NCI-H510A treated with DMSO at 0.1 percent for 48 hours (cell line): ENCODE measurements at regions not wholly inside any gene's neighbourhood (a gene's known extent, or its start where the extent isn't known, plus 50 kb on each side); places are given as distances from the start of the nearest gene placed in this dataset.
"Not testable (repeated sequence)": the region's sequence is repeated elsewhere in the genome, so short reads cannot be mapped to it uniquely, and the experiment has no call there.

ENCODE experiments used
- DNase-seq: peaks from one replicate; lab custom pipeline; 2025; lab: John Stamatoyannopoulos, UW

DNA sequence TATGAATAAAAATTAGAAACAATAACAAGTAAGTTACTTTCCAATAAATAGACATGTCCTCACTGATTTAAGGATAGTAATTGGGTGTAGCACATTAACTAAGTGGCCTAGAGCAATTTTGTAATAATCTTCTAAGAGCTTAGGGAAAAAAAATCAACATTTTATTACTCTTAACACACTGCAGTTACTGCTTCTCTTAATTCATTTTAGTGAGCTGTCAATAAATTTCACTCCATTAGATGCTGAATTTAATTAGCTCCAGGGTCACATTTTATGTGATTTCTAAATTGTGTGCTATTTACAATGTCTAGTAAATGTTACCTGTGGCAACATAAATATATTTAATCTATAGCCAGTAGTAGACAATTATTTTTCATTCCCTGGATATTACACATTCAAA lies 612.0 kb downstream of the C4orf33 start:
- DNase-seq: no peak

DNA sequence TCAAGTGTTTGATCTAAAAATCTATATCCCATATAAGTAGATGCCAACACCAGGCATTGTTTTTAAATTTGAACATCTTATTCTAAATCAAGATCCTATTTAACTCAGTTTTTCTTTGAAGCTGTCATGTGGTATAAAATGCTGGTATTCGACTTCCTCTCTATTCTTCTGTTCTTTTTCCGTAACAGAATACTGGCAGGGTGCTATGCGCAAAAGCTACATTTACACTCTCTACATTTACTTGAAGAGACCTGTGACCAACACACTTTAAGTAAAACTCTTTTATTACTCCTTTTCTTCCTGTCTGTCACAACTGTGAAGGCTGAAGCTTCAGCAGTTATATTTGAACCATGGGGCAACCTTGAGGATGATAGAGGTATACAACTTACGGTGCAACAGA lies 612.8 kb downstream of the C4orf33 start:
- no peak for DNase-seq

DNA sequence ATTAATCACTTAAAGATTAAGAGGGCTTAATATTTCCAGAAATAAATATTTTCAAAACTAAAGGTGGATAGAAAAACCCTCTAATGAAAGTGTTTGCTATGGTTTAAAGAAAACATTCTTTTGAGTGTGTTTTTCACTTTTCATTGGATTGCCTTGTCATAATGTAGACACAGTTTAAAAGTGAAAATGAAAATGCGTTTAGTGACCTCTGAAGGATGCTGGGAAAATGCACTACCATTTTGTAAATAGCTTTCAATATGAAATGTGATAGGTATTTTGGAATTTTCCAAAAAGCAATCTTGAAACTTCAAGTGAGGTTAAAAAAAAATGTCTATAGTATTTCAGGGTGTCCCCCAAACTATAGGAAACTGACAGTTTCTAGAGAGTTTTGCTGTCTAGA lies 642.2 kb downstream of the C4orf33 start:
- DNase-seq: no peak

DNA sequence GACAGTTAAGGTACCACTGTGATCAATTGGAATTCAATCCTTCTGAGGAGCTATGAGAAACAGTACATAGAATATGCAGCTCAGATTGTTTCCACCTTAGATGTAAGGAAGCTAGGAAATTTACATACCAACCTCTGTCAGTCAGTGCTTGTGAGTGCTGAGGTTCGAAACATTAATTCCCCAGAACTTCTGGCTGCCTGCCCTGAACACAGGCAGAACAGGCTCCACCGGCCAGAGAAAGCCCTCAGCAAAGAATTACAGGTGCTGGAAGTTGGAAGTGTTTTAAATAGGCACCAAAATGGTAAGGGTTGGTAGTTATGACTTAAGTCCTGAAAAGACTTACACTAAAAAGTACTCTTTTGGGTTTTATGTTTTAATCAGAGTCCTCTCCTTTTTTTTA lies 651.8 kb downstream of the C4orf33 start:
- DNase-seq: no peak

DNA sequence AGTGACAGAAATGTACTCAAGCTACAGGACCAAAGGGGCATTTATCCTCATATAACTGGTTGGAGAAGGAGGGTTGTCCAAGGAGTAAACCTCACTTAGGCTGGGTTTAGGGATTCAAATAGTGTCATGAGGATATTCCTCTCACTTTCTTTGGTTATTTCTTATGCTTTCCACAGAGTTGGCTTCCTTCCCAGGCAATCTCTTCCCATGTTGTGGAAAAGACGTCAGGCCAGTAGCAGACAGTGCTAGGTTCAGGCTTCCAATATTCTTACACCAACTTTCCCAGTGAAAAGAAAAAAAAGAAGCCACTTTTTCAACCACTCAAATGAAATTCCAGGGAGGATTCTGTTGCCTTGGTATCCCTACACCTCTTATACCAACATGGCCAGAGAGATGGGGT lies 653.0 kb downstream of the C4orf33 start:
- DNase-seq: no peak

DNA sequence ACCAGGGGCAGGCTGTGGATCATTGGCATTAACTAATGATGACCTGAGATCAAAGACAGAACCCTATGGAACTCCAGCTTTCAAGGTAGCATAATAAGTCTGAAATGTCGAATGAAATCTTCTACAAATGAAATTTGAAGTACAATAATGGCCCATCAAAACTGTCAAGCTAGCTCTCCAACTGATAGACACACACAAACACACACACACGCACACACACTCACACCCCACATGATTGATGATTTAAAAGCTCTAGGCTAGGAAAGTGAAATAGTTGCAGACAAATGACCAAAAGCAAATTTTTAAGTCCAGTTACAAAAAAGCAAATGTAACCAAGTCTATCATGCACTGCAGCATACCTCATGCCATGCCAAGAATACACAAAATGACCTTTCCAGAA lies 655.7 kb downstream of the C4orf33 start:
- DNase-seq: no peak

DNA sequence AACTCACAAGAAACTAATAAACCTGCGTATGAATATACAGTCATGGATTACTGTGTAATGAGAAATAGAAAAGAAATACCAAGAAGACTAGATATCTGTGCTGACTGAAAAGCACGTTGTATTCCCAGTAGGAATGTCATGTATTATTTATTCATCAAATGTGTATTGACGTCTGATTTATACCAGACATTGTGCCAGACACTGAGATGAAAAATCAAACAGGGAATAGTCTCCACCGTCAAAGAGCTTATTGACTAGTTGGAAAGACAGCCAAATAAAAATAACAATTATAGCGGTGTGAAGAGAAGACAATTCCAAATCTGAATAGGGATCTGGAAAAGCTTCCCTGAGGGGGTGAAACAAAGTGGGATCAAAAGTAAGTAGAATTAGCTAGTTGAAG lies 687.6 kb downstream of the C4orf33 start:
- DNase-seq: no peak

DNA sequence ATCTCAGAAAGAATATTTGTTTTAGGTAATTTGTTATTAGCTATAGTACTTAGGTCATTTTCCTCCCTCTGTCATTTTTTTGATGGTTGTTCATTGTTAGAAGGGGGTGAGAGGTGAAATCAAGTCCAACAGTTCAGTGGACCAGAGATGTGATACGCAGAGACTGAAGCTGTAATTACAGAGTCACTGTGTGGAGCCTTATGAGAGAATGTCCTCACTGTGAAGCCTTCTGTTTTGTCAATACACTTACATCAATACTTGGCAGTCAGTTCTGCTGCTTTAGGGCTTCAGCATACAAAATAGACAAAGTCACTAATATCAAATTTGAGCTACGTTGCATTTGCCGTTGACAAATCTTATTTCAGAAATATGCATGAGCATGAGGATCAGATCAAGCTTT lies 692.5 kb downstream of the C4orf33 start:
- no peak for DNase-seq

DNA sequence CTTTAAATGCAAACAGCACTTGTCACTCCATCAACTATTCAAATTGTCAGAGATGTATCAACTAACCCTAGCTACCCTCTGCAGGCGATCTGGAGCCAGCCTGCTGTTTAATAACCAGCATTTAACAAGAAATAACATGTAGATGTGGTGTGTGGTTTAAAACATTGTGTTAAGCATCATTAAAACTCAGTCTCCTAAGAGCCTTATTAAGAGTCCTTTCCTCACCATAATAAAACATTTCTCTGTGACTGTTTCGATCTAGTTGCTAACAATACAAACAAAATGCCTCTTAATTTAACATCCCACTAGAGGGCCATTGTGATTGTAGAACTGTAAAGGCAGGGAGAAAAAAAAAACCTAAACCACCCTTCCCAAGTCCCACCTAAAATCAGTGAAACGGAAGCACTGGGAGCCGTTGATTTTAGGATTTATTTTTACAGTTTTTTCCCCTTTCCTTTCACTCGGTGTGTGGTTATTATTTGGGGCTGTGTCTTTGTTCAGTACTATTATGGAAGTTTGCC lies 708.6 kb downstream of the C4orf33 start:
- peak; percentile 28 for DNase-seq

DNA sequence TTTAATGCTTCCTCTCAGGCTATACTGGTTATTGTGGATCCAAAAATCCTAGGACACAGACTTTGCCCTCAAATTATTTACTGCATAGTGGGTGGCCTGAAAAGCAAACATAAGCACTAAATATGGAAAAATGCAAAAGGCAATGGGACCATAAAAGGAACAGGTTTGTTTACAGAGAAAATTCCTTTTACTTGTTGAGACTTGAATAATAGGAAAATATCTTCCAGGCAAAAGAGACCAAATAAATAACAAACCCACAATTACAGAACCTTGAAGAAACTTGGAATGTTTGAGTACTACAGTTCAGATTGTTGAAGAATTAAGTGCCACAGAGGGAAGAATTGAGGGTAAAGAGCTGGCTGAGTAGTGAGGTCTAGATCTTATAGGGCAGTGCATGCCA lies 711.0 kb downstream of the C4orf33 start:
- no peak for DNase-seq

DNA sequence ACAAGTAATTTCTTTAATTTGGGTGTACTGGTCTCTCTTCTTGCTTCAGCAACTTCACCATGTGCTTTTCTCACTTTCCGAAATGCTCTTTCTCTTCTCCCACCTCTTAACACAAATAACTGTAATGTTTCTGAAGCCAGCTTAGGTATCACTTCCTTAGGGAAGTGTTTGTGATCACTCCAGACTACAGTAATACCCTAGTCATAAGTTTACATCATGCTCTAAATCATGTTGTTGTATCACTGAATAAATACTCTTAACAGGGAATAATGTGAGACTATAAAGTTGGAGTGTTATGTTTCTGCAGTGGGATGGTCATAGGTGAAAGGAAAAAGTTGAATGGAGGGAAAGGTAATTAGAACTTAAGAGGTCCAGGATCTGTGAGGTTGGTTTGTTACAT lies 712.3 kb downstream of the C4orf33 start:
- DNase-seq: peak; percentile 19

DNA sequence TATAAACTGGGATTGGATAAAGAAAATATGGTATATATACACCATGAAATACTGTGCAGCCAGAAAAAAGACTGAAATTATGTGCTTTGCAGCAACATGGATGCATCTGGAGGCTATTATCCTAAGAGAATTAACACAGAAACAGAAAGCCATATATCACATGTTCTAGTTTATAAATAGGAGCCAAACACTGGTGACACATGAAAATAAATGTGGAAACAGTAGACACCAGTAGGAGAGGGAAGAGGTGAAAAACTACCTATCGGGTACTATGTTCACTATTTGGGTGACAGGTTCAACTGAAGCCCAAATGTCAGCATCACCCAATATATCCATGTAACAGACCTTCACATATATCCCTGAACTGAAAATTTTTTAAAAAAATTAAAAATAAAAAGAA lies 725.1 kb downstream of the C4orf33 start:
- no peak for DNase-seq

DNA sequence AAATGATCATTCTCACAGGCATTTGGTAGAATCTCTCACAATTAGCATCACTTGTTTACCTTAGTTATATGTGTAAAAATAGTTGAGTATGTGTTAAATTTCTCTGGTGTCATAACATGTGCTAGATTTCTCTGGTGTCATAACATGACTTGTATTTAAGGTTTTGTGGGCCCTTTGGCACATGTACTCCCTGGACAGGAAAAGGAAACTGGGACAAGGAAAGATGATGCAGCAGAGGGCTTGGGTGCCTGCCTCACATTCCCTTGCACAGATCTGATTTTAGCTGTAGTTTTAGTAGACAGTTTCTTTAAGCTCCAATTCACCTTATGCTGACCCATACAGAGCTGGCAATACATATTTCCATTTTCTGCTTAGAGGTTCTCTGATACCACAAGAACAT lies 726.0 kb downstream of the C4orf33 start:
- no peak for DNase-seq

DNA sequence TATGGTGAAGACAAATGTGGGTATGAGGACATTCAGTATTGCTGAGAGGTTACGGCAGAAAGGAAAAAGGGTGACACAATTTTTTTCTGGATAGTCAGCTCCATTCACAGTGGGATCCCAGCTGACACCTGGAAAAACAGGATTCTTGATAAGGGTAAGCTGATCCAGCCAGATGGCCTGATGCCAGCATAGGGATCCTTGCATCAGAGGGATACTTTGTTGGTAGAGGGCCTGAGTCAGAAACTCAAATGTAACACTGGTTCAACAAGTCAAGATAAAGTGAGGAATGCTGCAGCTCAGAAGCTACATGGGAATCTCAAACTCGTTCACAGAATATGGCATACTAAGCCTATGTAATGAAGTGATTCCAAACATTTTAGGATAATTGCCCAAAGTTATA lies 726.7 kb downstream of the C4orf33 start:
- peak; percentile 69 for DNase-seq

DNA sequence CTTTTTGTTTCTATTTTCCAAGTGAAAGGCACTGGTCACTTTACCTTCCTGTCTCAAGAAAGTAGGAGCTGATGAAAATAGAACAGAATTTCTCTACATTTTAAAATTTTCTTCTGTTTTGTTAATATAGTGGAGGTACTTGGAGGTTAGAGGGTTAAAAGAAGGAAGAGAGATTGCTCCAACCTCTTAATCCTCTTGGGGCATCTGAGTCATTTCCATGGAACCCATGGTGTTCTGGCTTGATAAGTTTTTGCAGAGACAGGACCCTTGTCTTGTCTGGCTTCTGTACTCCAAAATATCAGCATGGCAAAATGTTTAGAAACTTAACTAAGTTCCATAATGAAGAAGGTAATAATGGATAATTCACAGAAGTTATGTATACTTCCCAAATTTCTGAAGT lies 727.2 kb downstream of the C4orf33 start:
- no peak for DNase-seq

DNA sequence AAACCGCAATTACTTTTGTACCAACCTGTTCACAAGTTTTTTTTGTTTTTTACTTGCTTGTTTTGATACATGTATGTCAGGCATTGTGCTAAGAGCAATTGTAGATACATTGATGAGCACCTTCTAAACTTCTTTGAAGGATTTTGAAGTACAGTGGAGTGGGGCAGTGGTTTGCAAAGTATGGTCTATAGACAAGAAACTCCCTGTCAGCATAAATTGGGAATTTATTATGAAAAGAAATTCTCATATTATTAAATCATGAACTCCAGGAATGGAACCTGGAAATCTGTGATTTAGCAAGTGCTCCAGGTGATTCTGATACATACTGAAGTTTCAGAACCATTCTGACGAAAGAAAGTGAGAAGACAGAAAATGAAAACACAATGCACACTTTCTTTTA lies 733.4 kb downstream of the C4orf33 start:
- DNase-seq: no peak

DNA sequence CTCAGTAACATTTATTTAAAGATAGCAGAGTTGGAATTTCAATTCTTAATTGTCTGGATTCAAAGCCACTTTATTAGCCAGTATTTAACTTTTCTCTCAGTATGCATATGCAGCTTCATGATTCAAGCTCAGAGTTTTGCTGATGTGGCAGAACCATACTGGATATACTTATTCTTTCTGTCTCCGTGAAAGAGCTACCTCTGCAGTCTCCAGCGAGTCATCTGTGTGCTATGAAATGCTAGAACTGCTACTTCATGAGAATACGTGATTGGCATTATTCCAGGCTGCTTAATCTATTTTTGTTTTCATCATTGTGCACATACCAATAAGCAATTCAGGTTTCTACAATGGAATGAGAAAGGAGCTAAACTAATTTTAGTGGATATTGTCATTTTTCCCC lies 743.7 kb downstream of the C4orf33 start:
- no peak for DNase-seq

DNA sequence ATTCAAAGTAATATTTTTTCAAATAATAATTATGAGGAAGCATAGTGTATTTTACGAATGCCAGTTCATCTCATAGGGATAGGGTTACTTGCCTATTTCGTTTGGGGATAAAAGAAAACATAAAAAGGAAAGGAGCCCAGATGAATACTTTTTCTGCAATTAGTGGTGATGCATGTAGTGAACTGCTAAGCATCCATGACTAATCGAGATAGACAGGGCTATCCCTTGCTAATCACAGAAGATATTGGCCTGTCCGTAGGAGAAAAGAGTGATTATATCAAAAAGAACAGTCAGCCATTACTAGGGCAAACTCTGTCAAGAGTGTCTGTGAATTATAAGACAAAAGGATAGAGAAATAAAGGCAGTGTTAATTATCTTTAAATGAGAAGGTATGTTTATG lies 746.1 kb downstream of the C4orf33 start:
- no peak for DNase-seq

DNA sequence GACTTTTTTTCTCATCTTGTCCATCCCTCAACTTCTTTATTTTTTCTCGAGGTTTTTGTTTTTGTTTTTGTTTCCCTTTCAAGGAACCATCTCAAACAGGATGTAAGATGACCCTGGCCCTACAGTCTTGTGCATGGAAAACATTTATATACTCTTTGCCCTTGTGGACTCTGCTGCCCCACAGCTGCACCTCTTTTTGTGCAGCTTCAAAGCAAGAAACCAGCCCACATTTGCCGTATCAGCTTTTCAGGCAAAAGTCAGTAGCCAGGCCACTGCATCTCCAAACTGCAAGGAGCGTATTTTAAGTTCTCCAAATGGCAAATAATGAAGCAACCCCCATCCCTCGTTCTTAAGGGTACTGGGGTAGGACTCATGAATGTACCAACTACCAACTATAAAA lies 756.5 kb downstream of the C4orf33 start:
- DNase-seq: no peak

DNA sequence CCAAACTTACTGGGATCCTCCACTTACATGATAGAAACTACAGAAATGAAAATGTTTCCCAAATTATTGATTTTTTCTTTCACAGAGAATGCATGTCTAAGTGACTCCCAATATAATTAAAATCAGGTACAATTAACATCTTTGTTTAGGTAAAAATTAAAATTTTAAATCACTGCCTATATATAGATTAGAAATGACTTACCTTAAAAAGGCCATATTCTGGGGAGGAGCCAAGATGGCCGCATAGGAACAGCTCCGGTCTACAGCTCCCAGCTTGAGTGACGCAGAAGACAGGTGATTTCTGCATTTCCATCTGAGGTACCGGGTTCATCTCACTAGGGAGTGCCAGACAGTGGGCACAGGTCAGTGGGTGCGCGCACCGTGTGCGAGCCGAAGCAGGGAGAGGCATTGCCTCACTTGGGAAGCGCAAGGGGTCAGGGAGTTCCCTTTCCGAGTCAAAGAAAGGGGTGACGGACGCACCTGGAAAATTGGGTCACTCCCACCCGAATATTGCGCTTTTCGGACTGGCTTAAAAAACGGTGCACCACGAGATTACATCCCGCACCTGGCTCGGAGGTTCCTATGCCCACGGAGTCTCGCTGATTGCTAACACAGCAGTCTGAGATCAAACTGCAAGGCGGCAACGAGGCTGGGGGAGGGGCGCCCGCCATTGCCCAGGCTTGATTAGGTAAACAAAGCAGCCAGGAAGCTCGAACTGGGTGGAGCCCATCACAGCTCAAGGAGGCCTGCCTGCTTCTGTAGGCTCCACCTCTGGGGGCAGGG lies 757.9 kb downstream of the C4orf33 start:
- DNase-seq: not testable (repeated sequence)

DNA sequence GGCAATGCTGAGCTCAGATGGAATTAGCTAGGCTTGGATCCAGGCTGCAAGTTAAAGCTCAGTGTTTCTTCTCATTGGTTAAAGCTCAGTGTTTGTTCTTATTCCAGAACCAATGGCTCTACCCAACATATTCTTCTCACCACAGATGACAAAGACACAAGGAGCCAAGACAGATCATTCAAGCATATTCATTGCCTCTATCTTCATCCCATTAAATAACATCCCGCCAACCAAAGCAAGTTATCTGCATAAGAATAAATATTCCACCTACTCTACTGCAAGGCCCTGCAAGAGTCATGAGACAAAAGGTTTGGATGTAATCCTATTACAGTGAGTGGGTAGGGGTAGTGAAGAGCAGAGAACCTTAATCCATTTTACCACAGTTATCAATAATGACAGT lies 766.5 kb downstream of the C4orf33 start:
- DNase-seq: no peak

DNA sequence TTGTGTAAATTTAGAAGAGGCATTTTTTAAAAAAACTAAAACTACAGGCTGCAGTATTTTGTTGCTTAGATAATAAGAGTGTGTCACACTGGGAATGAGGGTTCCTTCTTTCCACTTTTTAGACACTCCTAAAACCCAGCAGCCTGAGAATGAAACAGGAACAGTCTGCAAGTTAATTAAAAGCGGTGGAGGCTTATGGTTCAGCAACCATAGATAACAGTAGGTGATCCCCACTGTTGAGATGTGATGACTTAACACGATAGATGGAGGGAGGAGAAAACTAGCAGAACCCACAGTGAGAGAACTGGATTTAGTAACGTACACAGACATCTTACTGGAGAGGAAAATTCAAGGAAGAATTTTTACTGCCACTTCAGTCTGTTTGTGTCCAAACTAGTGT lies 767.3 kb downstream of the C4orf33 start:
- no peak for DNase-seq

DNA sequence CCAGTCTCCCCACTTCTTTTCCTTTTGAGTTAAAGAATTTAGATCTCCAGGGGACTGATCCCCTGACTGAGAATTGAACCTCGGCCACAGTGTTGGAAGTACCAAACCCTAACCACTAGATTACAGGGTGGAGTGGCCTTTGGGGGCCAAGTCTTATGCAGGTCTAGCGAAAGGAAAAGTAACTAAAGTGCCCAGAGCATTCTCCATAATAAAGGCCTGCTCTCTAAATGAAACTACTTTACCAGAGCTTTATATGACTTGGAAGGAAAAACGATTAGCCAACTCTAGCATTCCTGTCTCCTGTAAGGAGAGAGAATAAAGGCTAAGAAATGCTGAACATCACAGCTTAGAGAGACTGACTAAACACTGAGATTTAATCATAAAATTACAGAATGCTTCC lies 788.0 kb downstream of the C4orf33 start:
- DNase-seq: no peak

DNA sequence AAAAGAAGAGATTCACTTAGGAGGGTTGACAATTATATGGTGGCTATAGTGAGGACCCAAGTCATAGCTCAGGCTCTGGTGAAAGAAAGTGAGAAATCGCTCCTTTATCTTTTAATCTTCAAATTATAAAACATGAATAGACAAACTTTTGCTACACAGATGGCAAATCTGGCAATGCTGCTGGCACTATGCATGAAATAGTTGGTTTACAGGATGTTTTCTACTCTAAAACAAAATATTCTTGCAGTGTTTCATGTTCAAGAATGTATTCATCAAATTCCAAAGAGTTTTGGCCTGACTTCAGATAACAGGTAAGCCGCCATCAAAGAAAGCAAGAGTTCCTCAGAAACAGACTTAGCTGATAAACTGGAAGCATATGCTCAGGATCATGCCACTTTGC lies 801.2 kb downstream of the C4orf33 start:
- no peak for DNase-seq
